T-helper 22 cell (primary cell): ENCODE measurements at regions not wholly inside any gene's neighbourhood (a gene's known extent, or its start where the extent isn't known, plus 50 kb on each side); places are given as distances from the start of the nearest gene placed in this dataset.
"Not testable (repeated sequence)": the region's sequence is repeated elsewhere in the genome, so short reads cannot be mapped to it uniquely, and the experiment has no call there.

Experiments
- DNase-seq: peaks from one replicate; pipeline ENCODE4 v3.0.0-alpha.2; 2020; ENCODE audit warnings: low read depth

DNA sequence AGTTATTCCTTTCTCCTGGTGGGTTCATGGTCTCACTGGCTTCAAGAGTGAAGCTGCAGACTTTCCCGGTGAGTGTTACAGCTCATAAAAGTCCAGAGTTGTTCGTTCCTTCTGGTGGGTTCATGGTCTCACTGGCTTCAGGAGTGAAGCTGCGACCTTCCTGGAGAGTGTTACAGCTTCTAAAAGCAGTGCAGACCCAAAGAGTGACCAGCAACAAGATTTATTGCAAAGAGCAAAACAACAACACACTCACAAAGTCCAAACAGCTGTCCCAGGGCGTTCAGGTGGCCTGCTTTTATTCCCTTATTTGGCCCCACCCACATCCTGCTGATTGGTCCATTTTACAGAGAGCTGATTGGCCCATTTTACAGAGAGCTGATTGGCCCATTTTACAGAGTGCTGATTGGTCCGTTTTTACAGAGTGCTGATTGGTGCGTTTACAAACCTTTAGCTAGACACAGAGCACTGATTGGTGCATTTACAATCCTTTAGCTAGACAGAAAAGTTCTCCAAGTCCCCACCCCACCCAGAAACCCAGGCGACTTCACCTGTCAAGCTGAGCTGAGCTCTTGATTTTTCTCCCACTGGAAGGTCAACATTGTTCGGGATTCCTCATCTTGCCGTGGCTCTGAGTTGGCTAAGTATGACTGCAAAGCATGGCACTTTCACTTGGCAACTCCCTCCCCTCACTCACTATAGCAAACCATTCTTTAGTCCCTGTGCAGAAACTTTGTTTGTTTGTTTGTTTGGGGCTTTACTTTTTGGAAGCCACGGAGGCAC, 87.3 kb upstream of the EEPD1 start:
- DNase-seq: not testable (repeated sequence)

GRCh38 chr7:36066343-36066664, 86.8 kb upstream of the EEPD1 start:
- DNase-seq: no peak

DNA sequence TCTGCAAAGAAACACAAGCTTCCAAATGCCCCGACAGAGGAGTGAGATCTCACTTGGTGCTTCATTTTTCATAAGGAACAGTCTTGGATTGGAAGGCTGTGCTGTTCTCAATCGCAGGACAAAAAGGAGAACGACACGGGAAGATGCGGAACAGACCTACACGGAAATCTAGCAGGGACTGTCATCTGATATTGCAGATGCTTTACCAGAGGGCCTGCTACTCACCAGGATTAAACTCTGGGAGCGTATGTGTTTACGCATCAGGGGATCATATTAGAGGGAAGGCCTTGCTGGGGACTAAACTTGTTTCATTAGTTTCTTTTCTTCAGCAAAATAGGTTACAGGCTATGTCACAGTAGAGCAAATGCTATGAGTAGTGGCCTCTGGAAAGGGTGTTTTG, 82.8 kb upstream of the EEPD1 start:
- no peak for DNase-seq

DNA sequence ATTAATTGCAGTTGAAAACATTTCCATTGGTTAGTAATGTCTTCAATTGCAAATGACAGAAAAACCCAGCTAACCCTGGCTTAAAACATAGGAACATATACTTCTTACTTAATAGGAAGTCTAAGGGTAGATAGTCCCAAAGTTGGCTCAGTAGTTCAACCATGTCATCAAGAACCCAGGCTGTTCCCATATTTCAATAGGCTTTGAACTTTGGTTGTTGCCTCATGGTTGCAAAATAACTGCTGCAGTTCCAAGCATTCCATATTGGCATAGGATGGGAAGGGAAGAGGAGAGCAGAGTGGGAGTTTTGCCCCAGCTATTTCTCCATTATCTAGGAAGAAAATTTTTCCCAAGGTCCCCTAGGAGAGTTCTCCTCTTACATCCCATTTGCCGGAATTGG, 81.4 kb upstream of the EEPD1 start:
- no peak for DNase-seq

DNA sequence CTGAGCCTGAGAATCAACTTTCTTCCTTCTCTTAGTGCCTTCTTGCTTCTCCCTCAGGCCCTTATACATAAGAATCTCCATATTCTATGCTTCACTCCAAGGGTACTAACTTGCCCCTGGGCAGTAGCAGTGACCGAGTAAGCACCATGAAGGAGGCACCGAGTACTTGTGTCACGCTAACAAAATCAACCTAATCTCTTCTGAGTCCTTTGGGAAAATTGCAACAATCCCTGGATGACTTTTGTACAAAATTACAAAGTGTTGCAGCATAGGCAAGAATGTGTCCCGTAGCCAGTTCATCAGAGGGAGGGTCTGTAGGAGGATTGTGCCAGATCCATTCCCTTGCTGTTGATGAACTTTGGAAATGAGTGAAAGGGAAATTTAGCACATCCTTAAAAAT, 80.4 kb upstream of the EEPD1 start:
- DNase-seq: no peak

GRCh38 chr7:36075561-36075960, 77.5 kb upstream of the EEPD1 start:
- DNase-seq: no peak

DNA sequence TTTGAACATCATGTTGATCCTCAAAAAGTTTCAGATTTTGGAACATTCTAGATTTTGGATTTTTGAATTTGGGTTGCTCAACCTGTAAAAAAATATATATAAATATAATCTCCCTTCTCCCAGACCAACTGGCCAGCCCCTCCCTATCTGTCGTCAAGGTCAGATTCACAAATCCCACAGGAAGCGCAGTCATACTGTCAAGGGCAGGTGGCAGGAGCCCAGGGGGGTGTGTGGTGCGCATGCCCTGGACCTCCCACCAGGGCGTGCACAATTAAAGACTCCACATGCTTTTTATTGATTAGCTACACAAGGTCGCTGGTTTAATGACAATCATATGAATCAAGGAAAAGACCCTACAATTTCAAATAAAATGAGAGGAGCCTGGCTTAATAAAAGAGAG, 77.0 kb upstream of the EEPD1 start:
- no peak for DNase-seq

- no peak for DNase-seq
Measured at GRCh38 chr7:36078816-36079360, 74.2 kb upstream of the EEPD1 start.

GRCh38 chr7:36079446-36080025, 73.5 kb upstream of the EEPD1 start:
- DNase-seq: no peak

DNA sequence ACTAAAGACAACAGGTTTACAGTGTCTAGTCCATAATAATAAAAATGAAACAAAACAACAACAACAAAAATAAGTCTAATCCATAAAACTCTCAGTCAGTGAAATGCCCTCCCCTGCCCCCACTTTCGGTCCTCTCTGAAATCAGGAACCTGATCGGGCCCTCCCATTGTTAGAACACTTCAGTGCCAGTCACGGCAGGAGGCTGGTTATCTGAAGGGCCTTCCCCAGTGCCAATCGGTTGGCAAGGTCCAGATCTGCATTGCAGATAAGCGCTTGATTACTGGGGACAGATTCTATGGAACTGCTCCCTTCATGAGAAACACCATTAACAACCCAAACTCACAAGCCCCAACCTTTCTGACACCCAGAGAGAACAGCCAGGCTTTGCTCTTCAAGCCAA, 72.2 kb upstream of the EEPD1 start:
- no peak for DNase-seq

DNA sequence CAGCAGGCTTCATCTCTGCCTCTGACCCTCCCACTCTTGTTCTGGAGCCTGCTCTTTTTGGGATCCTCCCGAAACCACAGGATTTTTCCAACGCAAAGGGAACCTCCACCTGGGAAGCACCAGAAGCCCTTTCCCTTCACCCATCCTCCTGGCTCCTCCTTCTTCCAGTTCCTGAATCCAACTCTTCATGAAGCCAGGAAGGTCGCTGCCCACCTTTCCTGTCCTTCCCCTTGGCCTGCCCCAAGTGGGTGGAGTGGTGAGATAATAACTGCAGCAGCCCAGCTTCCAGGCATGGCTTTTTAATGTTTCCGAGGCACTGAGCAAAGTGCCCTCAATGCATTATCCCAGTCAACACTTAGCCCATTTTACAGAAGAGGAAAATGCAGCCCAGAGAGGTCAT, 70.8 kb upstream of the EEPD1 start:
- DNase-seq: no peak

DNA sequence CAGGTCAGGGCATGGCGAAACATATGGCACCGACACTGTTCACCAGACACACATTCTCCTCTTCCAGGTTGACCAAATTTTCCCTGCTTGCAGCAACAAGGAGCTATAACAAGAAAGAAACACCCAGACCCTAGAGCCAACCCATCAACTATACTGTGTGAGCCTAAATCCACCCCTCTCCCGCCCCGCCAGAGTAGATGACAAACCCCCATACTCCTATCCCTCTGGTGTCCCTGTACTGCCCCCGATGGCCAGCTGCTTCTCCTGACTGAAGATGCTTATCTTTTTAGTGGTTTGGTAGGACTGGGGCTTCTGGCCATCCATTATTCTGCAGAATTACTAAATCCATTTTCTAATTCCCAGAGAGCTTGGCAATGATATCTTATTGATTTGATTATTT, 70.1 kb upstream of the EEPD1 start:
- DNase-seq: no peak

DNA sequence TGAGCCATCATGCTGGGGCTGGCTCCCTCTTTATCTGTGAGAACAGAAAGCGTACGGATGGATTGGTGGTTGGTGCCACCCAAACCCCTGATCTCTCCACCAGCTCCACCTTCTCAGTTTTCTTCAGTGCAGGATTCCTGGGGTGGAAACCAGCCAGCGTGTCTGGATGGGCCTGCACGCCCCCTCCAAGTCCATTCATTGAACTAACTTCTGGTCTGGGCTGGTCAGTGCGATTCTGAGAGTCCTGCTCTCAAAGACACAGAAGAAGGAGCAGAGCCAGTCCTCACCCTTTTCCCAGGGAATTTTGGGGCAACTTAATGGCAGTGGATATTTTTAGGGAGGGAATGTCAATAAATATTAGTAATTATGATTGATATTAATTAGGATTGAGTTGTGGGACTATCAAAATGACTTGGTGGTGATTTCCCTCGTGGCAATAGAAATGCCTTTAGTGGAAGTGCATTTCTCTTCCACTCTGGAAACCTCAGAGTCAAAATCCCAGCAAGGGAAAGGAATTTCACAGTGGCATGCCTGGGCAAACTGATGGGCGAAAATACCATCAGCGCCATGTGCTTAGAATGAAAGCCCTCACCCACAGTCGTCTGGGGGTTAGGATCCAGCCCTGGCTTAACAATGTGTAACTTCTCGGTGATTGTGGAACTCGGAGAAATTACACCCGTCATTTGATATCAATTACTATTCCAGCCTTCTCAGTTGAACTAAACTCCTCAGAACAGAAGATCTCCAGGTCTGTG, 69.3 kb upstream of the EEPD1 start:
- no peak for DNase-seq

DNA sequence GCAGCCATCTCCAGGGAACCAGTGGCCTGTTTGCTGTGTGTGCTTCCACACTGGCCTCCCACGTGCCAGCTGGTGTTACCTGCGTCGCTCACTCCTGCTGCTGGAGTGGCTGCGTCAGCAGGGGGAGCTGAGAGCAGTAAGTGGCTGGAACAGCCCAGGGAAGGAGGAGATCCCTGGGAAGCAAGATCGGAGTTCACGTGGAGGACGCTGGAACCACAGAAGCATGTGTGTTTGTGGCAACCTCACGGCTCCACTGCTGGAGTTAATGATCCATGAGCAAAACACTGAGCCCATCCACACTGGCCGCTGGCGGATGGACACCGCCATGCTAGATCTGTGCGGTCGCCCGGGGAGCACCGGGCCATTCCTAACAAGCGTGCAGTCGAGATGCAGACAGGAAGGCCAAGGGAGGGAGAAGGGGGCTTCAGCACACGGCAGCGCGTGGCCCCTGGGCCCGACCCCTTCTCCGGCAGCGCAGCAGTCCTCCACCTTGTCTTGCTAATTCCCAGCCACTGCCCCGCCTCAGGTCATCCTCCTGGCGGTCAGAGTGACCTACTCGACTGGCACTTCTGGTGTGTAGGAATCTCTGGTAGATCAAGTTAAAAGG, 68.5 kb upstream of the EEPD1 start:
- no peak for DNase-seq

GRCh38 chr7:36085096-36085495, 68.0 kb upstream of the EEPD1 start:
- DNase-seq: no peak

DNA sequence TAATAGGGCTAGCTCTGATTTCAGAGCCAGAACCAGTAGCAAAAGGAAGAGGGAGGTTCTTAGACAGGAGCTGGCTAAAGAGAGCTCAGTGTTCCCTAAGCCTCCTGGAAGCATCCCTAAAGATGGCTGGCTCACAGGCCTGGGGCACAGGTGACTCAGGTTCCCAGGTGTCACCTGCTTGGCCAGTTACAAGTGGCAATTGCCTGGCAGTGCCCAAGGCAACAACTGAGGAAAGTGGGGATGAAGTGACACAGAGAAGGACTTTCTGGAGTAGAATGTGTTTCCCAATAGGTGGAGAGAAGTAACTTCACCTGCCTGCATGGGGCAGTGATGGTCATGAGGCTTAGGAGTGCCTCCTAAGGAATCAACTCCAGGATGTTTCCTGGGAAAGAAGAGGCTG, 66.5 kb upstream of the EEPD1 start:
- no peak for DNase-seq

GRCh38 chr7:36088553-36088952, 64.5 kb upstream of the EEPD1 start:
- no peak for DNase-seq

DNA sequence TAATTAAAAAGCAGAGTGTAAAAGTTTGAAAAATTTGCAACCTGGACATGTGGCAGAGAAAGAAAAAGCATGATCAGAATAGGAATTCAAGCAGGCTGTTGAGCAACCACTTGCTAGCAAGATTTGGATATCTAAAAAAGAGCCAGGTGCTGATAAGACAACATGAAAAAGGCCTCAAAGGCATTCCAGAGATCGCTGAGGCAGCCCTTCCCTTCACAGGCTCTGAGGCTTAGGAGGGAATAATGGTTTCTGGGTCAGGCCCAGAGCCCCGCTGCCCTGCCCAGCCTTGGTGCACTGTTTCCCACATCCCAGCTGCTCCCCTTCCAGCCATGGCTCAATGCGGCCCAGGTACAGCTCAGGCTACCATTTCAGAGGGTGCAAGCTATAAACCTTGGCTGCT, 64.1 kb upstream of the EEPD1 start:
- DNase-seq: no peak

DNA sequence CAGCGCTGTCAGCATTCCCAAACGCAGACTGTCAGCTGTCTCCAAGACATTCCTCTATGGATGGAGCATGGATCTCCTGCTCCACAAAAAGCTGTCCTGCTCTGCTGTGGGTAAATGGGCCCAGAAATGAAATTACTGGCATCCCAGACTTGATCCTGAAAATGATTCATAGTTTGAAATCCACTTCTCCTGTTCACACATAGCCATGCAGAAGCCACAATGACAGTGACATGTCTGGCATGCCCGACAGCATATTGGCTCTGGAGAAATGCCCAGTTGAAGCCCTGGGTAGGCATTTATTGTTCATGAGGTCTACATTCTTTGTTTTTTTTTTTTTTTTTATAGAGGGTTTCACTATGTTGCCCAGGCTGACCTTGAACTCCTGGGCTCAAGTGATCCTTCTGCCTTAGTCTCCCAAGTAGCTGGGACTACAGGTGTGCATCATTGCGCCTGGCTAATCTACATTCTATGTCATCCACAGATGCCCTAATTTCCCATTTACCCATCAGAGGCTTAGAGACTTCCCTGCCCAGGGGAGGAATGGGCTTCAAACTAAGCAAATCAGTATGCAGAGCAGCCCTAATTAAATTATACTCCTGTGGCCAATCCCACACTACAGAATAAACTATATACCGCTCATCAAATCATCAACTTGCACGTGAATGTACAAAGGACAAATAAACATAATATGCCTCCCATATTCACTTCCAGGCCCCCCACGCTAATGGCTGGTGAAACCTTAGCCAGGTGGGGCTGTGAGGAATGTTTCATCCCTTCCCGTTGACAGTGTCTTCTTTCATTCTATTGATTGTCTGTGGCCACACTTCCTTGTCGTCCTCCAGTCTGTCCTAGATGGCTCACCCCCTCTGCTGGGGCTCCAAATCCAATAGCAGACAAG, 61.8 kb upstream of the EEPD1 start:
- DNase-seq: no peak

- no peak for DNase-seq
Measured at GRCh38 chr7:36091874-36092176, 61.2 kb upstream of the EEPD1 start.

DNA sequence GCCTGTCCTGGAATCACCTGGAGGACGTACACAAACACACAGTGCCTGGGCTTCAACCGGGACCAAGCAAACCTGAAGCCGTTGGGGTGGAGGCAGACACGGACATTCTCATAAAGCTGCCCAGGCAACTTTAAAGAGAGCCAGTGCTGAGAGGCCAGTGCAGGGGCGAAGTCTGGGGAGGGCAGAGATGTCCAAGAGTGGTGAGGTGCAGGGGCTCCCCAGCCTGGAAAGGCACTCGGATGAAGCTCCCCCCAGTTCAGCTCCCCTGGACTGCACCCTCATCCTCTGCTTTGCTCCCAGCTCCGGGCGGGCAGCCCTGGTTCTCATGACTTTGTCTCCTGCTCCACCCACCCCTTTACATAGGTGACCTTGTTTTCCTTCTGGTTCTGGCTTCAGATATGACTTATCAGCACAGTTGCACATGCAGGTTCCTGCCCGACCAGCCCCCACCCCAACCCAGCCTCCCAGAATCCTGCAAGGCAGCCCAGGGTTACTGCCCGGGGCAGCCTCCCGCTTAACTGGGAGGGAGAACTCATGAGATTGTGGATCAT, 60.8 kb upstream of the EEPD1 start:
- DNase-seq: no peak
